H1 (cell line): ENCODE measurements at regions not wholly inside any gene's neighbourhood (a gene's known extent, or its start where the extent isn't known, plus 50 kb on each side); places are given as distances from the start of the nearest gene placed in this dataset.

ENCODE experiments used
- CTCF ChIA-PET: fragments of 300-600 bp; sonication (Branson Sonifier 250); formaldehyde crosslinking; loops from one replicate; lab custom pipeline; 2021; ENCODE audit not compliant: partially characterized antibody; lab: Charles Lee
- POLR2A ChIA-PET: fragments of 300-600 bp; sonication (Branson Sonifier 250); formaldehyde crosslinking; loops from one replicate; lab custom pipeline; 2021; ENCODE audit warnings: inconsistent platforms; ENCODE audit not compliant: partially characterized antibody; lab: Charles Lee
- DNase-seq, 2 experiments: peaks; one replicate each; pipeline versions ENCODE4 v3.0.0 to v3.0.0-alpha.2; 2010 to 2022; ENCODE audit warnings: low spot score in 2 of 2, low read depth in 1 of 2, mixed read lengths in 1 of 2
- FAIRE-seq: peaks from 2 replicates; lab custom pipeline; 2011; peaks lifted over from hg19 to GRCh38; lab: Jason Lieb, UNC
- H2AFZ ChIP-seq: 2 replicates; pipeline ENCODE4 v1.8.1; 2012; ENCODE audit warnings: low read length, inconsistent platforms
- H2AK5ac ChIP-seq: 2 replicates; pipeline ENCODE4 v1.6.1; 2013; ENCODE audit warnings: low read depth, low read length
- H2BK120ac ChIP-seq: replicated peaks from 2 replicates; pipeline ENCODE3; 2013; ENCODE audit warnings: low read depth, low read length, inconsistent platforms
- H2BK12ac ChIP-seq: 2 replicates; pipeline ENCODE4 v1.6.1; 2013; ENCODE audit warnings: low read depth, low read length
- H2BK15ac ChIP-seq: 2 replicates; pipeline ENCODE4 v1.6.1; 2013; ENCODE audit warnings: low read length
- H2BK20ac ChIP-seq: 2 replicates; pipeline ENCODE4 v1.6.1; 2013; ENCODE audit warnings: low read length
- H2BK5ac ChIP-seq: 2 replicates; pipeline ENCODE4 v1.6.1; 2013; ENCODE audit warnings: low read depth, low read length
- H3K14ac ChIP-seq: 2 replicates; pipeline ENCODE4 v1.6.1; 2013; ENCODE audit warnings: inconsistent platforms; ENCODE audit not compliant: insufficient read length
- H3K18ac ChIP-seq: 2 replicates; pipeline ENCODE4 v1.6.1; 2013; ENCODE audit warnings: low read length; ENCODE audit errors: extremely low read depth
- H3K23ac ChIP-seq: 2 replicates; pipeline ENCODE4 v1.6.1; 2013; ENCODE audit warnings: inconsistent platforms; ENCODE audit not compliant: insufficient read length
- H3K23me2 ChIP-seq: 2 replicates; pipeline ENCODE4 v1.6.1; 2013; ENCODE audit warnings: low read depth, low read length
- H3K27ac ChIP-seq: 2 replicates; pipeline ENCODE4 v1.6.1; 2011; ENCODE audit warnings: low read depth, low read length, inconsistent platforms
- H3K27me3 ChIP-seq, 4 experiments: replicated peaks in 1 of 4; 1 replicate in 1 of 4; 2 replicates in 3 of 4; pipeline versions ENCODE4 v1.6.1 to v1.8.1; 2011 to 2013; ENCODE audit warnings: low read length in 3 of 4, mild to moderate bottlenecking in 3 of 4, inconsistent platforms in 2 of 4, mixed read lengths in 2 of 4, moderate library complexity in 1 of 4; ENCODE audit not compliant: control insufficient read depth in 3 of 4, insufficient read depth in 3 of 4; ENCODE audit errors: extremely low read depth in 1 of 4
- H3K36me3 ChIP-seq, 4 experiments: 2 replicates each; pipeline versions ENCODE4 v1.6.1 to v1.8.1; 2011 to 2013; ENCODE audit warnings: mild to moderate bottlenecking in 4 of 4, low read length in 3 of 4, moderate library complexity in 2 of 4, control low read depth in 1 of 4, inconsistent platforms in 1 of 4; ENCODE audit not compliant: insufficient read depth in 4 of 4, control insufficient read depth in 2 of 4
- H3K4ac ChIP-seq: replicated peaks from 2 replicates; pipeline ENCODE3; 2013; ENCODE audit warnings: low read length, low read depth, mixed read lengths, inconsistent platforms; ENCODE audit not compliant: insufficient read length
- H3K4me1 ChIP-seq, 4 experiments: replicated peaks in 1 of 4; 1 replicate in 1 of 4; 2 replicates in 3 of 4; pipeline versions ENCODE4 v1.6.1 to v1.8.1; 2011 to 2013; ENCODE audit warnings: low read length in 3 of 4, inconsistent platforms in 2 of 4, mixed read lengths in 1 of 4; ENCODE audit not compliant: insufficient read depth in 4 of 4, control insufficient read depth in 3 of 4
- H3K4me2 ChIP-seq, 2 experiments: 2 replicates each; pipeline versions ENCODE4 v1.6.1 to v1.8.1; 2011 to 2013; ENCODE audit warnings: low read depth in 2 of 2, low read length in 2 of 2, control low read depth in 1 of 2, inconsistent platforms in 1 of 2, mild to moderate bottlenecking in 1 of 2; ENCODE audit not compliant: insufficient read depth in 1 of 2
- H3K4me3 ChIP-seq, 4 experiments: fragments of 200-600, 300-600 bp in 1 of 4; sonication (generic), shearing (Covaris generic), sonication (Bioruptor Twin) in 1 of 4; 2 replicates each; pipeline versions ENCODE4 v1.5.1 to v1.8.1; 2011 to 2016; ENCODE audit warnings: low read length in 4 of 4, low read depth in 3 of 4, control low read depth in 2 of 4, inconsistent platforms in 2 of 4, mild to moderate bottlenecking in 2 of 4, mixed read lengths in 1 of 4, moderate library complexity in 1 of 4; ENCODE audit not compliant: insufficient read depth in 2 of 4; ENCODE audit errors: extremely low read depth in 1 of 4
- H3K56ac ChIP-seq: replicated peaks from 2 replicates; pipeline ENCODE3; 2013; ENCODE audit warnings: low read depth, mild to moderate bottlenecking, mixed read lengths, low read length, inconsistent platforms; ENCODE audit not compliant: insufficient read length
- H3K79me1 ChIP-seq: 2 replicates; pipeline ENCODE4 v1.6.1; 2013; ENCODE audit warnings: low read depth, low read length, control low read depth
- H3K79me2 ChIP-seq, 2 experiments: 2 replicates each; pipeline versions ENCODE4 v1.6.1 to v1.8.1; 2012 to 2013; ENCODE audit warnings: low read length in 2 of 2, mild to moderate bottlenecking in 2 of 2, inconsistent platforms in 1 of 2; ENCODE audit not compliant: insufficient read depth in 2 of 2, control insufficient read depth in 1 of 2
- H3K9ac ChIP-seq, 4 experiments: replicated peaks in 1 of 4; 1 replicate in 1 of 4; 2 replicates in 3 of 4; pipeline versions ENCODE4 v1.6.1 to v1.8.1; 2011 to 2013; ENCODE audit warnings: low read depth in 3 of 4, low read length in 3 of 4, control low read depth in 2 of 4, mild to moderate bottlenecking in 2 of 4, moderate library complexity in 2 of 4, inconsistent platforms in 1 of 4; ENCODE audit errors: extremely low read depth in 1 of 4
- H3K9me3 ChIP-seq, 2 experiments: 2 replicates each; pipeline versions ENCODE4 v1.6.1 to v1.8.1; 2012 to 2013; ENCODE audit warnings: mild to moderate bottlenecking in 2 of 2, moderate library complexity in 2 of 2, control low read depth in 1 of 2, inconsistent platforms in 1 of 2, low read depth in 1 of 2, low read length in 1 of 2, mixed read lengths in 1 of 2; ENCODE audit not compliant: insufficient read depth in 2 of 2
- H4K20me1 ChIP-seq, 2 experiments: replicated peaks in 1 of 2; 2 replicates each; pipeline versions ENCODE3 to v1.8.1; 2011 to 2013; ENCODE audit warnings: inconsistent platforms in 2 of 2, low read length in 2 of 2, mild to moderate bottlenecking in 1 of 2; ENCODE audit not compliant: insufficient read depth in 2 of 2, control insufficient read depth in 1 of 2
- H4K5ac ChIP-seq: 2 replicates; pipeline ENCODE4 v1.6.1; 2013; ENCODE audit warnings: low read length, low read depth, mixed read lengths, inconsistent platforms; ENCODE audit not compliant: insufficient read length
- H4K8ac ChIP-seq: 2 replicates; pipeline ENCODE4 v1.8.0; 2013; ENCODE audit warnings: mild to moderate bottlenecking, moderate library complexity, low read length, inconsistent platforms; ENCODE audit not compliant: insufficient read depth; ENCODE audit errors: extremely low read depth
- H4K91ac ChIP-seq: replicated peaks from 2 replicates; pipeline ENCODE3; 2013; ENCODE audit warnings: low read length, mixed read lengths, inconsistent platforms; ENCODE audit not compliant: insufficient read length
- TAF7 ChIP-seq: optimal IDR thresholded peaks from 2 replicates; pipeline ENCODE3; 2011; ENCODE audit warnings: low read depth, mild to moderate bottlenecking, inconsistent platforms, low read length, moderate library complexity, borderline replicate concordance
- TBP ChIP-seq: IDR thresholded peaks from 2 replicates; pipeline ENCODE4 v1.6.1; 2011; ENCODE audit warnings: low read depth, low read length, improper control_type of control experiment
- WGBS, 2 experiments: shearing (Covaris generic) in 1 of 2; methylation state at CpG; one replicate each; pipeline versions ENCODE4 v1.1.6 to v1.1.7; 2013 to 2015; ENCODE audit warnings: low lambda C conversion rate in 2 of 2, mixed read lengths in 2 of 2, inconsistent platforms in 1 of 2, low coverage in 1 of 2, missing lambda C conversion rate in 1 of 2; ENCODE audit not compliant: insufficient replicate concordance in 2 of 2, insufficient coverage in 1 of 2, insufficient read length in 1 of 2; ENCODE audit errors: extremely low coverage in 1 of 2, missing lambda C conversion rate in 1 of 2; 5-methylcytosine and 5-hydroxymethylcytosine counted together

DNA sequence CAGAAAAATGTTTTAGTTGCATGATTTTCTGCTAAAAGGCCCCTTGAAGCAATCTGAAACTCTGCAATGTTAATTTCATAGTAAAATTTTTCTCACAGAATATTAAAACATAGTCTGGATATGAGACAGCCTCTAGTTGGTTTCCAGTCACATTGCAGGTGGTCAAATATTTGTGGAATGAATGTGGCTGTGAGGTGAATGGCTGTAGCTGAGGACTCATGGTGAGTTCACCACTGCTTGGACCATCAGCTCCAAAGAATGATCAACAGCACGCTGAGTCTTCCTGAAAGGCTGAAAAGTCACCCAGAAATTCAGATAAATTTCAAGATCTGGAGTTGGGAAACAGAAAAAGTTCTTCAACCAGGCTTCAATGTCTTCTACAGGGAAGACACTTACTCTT lies 79.8 kb downstream of the MAT2B start:
- no peak overlapping the region for H4K8ac ChIP-seq
- no peak overlapping the region for H2BK12ac ChIP-seq
- no peak overlapping the region for H3K4ac ChIP-seq
- no peak for TF ChIP-seq TAF7
- no peak for TF ChIP-seq TBP
- no peak overlapping the region for H3K27ac ChIP-seq
- no peaks in the 10 kb centered on the region for H3K79me1 ChIP-seq
- no peaks in the 10 kb centered on the region for H3K36me3 ChIP-seq
- H3K14ac ChIP-seq = no peak overlapping the region
- no peaks in the 10 kb centered on the region for H4K20me1 ChIP-seq
- H4K91ac ChIP-seq = no peak overlapping the region
- no peak overlapping the region for H3K18ac ChIP-seq
- no peak overlapping the region for H3K23ac ChIP-seq
- no peak overlapping the region for H3K4me2 ChIP-seq
- no peak overlapping the region for H2AK5ac ChIP-seq
- H3K27me3 ChIP-seq = no peaks in the 10 kb centered on the region
- H2BK120ac ChIP-seq = no peak overlapping the region
- H3K9me3 ChIP-seq = peaks cover 0 to 9% of the 10 kb centered on the region in 2 experiments; a peak in 1 of 4 replicates
- no peak overlapping the region for H4K5ac ChIP-seq
- H2BK5ac ChIP-seq = no peak overlapping the region
- H3K56ac ChIP-seq = no peak overlapping the region
- H2BK15ac ChIP-seq = no peak overlapping the region
- FAIRE-seq = no peak
- CTCF ChIA-PET = no interaction called here
- no peaks in the 10 kb centered on the region for H3K23me2 ChIP-seq
- no peak overlapping the region for H3K4me3 ChIP-seq
- no peak for DNase-seq
- POLR2A ChIA-PET = no interaction called here
- WGBS, 2 experiments = 90% methylated on average over 1 of the region's 1 CpG; no CpG with 5 or more reads in 1 of the 2 experiments
- no peak overlapping the region for H2BK20ac ChIP-seq
- H3K79me2 ChIP-seq = no peaks in the 10 kb centered on the region
- no peak overlapping the region for H3K9ac ChIP-seq
- no peaks in the 10 kb centered on the region for H3K4me1 ChIP-seq
- no peak overlapping the region for H2AFZ ChIP-seq
